OCI-LY3 (cell line): ENCODE measurements at regions not wholly inside any gene's neighbourhood (a gene's known extent, or its start where the extent isn't known, plus 50 kb on each side); places are given as distances from the start of the nearest gene placed in this dataset.

Experiments
- CTCF ChIP-seq: fragments of 200-600, 300-600 bp; sonication (generic); IDR thresholded peaks from 2 replicates; pipeline ENCODE4 v1.5.1; 2014; ENCODE audit warnings: antibody characterized with exemption, low read length, low read depth
- EZH2phosphoT487 ChIP-seq: fragments of 200-600 bp; shearing (Covaris generic); IDR thresholded peaks from 2 replicates; pipeline ENCODE4 v1.6.1; 2018; ENCODE audit warnings: antibody characterized with exemption, mixed run types, low read depth

DNA sequence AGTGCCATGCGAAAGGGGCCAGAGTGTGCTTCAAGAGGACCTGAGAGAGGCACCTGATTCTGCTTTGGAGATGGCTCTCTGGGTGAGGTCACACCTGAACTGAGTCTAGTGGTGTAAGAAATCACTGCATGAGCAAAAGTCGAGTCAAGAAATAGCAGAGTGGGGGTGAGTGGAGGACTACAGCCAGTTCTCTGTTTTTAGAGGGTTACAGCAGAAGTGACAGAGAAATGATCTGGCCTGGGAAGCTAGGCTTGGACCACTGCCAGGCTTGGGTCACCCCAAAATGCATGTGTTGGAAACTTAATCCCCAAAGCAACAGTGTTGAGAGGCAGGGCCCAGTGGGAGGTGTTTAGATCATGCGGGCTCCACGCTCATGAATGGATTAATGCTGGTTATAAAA, 312.0 kb downstream of the CBLN1 start:
- TF ChIP-seq CTCF (no peak), EZH2phosphoT487 (no peak)
